Stimulated activated naive CD4-positive, alpha-beta T cell (primary cell): ENCODE measurements at regions not wholly inside any gene's neighbourhood (a gene's known extent, or its start where the extent isn't known, plus 50 kb on each side); places are given as distances from the start of the nearest gene placed in this dataset.
"Not testable (repeated sequence)": the region's sequence is repeated elsewhere in the genome, so short reads cannot be mapped to it uniquely, and the experiment has no call there.

ENCODE experiments used
- DNase-seq, 6 experiments: peaks; one replicate each; lab custom pipeline; 2025; lab: John Stamatoyannopoulos, UW

DNA sequence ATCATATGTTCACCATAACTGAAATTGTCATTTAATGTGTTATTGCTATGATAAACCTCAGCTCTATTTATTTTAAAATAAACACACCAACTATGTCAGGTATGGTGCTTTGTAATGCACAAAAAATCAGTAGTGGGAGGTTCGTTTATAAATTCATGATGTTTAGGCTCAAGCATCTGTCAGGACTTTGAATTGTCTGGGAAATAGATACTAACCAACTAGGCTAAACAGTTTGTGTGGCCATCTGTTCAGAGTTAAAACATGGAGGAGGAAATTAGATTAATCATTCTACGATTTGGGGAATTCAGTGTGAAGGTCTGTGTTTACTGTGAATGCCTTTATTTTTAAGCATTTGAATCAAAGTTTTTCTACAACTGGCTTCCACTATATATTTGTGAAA, 212.6 kb upstream of the FZD8 start:
- DNase-seq: no peak

DNA sequence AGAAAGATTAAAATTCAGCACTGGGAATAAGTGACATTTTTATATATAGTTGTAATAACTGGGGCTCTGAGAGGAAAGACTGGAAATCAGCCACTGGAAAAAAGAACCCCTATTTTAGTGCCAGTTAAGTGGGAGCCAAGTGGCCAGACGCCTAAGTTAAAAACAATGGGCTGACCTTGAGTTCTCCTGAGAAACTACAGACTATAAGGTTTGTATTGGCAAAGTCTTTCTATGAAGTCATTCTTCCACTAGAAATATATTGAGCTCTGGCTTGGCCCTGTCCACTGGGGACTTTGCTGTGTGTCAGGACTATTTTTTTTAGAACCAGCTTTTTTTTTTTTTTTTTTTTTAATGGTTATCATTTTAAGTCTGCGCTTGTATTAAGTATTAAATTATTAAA, 210.6 kb upstream of the FZD8 start:
- no peak for DNase-seq

DNA sequence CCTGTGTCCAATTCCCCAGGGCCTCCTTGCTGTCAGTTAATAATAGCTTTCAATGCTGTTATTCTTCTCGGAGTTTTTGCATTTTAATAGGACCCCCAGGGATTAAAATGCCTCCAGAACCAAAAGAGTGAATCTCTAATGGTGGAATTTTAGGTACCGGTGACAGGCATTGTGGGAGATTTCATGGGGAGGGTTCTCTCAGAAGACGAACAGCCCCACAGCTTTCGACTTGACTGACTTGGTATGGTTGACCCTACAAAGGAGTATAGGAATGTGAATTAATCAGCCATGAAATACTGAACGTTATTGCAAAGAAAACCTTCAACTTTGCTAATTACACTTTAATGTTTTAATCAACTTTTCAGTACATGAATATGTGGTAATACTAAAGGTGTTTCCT, 206.3 kb upstream of the FZD8 start:
- DNase-seq: no peak

- DNase-seq: no peak
Observed at GRCh38 chr10:35844686-35845085, 202.6 kb upstream of the FZD8 start.

DNA sequence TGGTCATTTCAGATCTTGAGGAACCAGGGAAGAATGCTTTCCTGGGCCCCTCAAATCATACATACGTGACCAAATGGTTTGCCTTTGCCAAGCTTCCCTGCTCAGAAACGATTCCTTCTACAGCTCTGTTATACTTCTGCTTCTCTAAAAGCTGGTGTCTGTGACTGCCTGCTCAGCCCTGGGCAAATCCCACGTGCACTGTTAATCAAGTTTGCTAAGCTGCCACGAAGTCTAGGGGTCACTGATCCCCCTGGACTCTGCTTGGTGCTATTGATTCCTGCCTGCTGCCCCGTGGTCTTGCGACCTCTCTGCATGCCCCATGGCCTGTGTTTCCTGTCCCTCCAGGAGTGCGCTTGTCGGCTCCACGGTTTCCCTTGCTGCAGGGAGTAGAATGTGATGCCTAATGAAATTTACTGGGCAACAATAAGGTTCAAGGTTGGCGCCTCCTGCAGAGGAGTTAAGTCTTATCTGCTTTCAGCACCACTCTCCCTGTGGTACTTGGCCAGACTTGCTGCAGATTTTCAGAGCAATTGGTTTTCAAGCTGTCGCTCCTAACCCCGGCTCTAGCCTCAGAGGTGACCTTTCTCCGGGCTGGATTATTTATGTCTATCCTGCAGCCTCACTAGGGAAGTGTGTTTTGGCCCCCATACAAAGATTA, 201.6 kb upstream of the FZD8 start:
- no peak for DNase-seq

- DNase-seq: no peak
Observed at GRCh38 chr10:35838054-35838453, 196.0 kb upstream of the FZD8 start.

- no peak for DNase-seq
Observed at GRCh38 chr10:35835545-35835944, 193.4 kb upstream of the FZD8 start.

DNA sequence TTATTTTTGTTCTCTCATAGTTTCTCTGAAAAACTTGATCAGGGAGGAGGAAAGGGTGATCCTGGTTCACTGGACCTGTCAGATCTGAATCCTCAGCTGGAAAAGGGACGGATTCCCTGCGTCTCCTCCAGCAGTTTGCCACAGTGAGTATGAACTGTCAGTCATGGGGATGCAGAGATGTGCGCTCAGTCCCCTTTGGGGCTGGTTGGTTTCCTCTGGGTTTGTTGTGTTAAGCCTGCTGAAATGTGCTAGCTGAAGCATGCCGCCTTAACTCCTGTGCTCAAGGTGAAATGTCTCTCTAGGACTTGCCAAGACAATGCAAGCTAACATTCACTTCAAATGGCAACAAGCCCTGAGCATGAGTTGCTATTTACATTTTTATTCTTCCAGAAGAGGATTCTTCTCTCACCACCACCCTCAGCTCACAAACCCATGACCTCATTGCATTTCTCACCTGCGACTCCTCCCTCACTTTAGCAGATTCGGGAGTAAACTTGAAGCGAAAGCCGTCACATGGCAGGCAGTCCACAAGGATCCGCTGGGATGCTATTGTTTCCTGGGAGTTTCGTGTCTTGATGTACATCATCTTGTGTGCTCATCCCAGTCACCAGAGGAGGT, 192.9 kb upstream of the FZD8 start:
- DNase-seq: no peak

DNA sequence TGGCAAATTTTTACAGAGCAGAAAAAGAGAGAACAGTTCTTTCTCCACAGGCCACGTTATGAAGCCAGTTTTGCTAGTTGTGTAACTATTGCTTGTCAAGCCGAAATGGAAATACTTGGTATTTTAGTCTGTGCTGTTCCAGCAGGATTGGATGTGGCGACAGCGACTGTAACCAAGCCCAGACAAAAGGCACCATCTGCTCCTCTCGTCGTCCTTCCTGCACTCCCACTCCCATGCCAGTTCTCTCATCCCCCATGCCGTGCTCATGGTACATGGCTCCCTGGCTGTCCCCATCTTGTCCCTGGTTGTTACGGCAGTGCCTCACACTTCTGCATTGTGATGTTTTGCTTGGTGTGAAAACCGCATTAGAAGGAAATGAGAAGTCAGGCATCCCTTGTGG, 185.7 kb upstream of the FZD8 start:
- DNase-seq: no peak

DNA sequence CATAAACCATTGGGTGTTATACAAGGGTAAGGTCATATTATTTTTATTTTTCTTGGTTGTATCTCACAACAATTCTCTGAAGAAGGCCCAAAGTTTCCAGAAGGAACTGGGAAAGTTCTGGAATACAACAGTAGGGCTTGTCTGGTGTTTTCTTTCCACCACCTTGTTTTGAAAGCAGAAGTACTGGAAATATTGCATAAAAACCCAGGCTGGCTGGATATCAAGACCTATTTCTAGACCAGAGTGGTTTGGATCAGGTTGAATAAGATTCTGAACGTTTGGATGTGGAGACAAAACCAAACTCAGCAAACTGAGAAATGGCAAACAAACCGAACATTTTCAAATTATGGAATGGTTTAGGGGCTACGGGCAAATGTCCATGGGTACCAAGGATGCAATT, 182.6 kb upstream of the FZD8 start:
- DNase-seq: no peak

- DNase-seq: no peak
Observed at GRCh38 chr10:35822316-35822715, 180.2 kb upstream of the FZD8 start.

DNA sequence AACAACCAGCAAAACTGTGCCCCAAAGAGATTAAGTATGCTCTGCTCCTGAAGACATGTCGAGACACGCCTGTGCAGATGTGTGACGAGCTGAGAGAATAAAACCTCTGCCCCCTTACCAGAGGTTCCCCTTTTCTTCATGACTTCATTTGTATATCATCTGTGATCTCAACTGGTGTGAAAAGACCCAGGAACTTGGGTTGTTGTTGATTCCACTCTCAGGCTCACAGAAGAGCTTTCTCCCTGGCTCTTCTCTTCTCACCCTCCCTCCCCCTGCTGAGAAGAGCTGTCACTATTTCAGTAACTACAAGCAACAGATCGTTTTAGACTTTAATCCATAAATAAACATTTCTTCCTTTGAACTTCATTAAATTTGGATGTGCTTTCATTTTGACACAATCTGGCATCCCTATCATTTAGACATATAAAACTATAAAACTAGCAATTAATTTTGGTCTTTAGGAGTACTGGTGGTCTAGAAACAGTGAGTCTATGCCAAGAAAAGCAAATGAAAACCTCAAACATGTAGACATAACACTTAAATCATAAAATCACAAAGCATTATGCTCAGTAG, 179.3 kb upstream of the FZD8 start:
- DNase-seq: no peak

GRCh38 chr10:35819736-35820135, 177.6 kb upstream of the FZD8 start:
- no peak for DNase-seq

DNA sequence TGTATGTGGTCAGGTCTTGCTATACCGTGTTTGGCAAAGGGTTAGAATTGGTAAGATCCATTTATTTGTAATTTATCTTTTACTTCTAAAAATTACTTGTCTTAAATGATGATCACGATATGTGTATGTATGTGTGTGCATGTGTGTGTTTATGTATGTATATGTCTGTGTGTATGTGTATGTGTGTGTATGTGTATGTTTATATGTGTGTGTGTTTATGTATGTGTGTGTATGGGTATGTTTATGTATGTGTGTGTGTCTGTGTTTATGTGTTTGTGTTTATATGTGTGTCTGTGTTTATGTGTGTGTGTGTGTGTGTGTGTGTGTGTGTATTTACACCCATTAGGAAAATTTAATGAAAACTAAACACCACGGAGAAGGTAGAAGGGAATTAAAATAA, 176.9 kb upstream of the FZD8 start:
- no peak for DNase-seq

GRCh38 chr10:35817109-35817508, 175.0 kb upstream of the FZD8 start:
- DNase-seq: not testable (repeated sequence)

- no peak for DNase-seq
Observed at GRCh38 chr10:35813219-35813618, 171.1 kb upstream of the FZD8 start.

DNA sequence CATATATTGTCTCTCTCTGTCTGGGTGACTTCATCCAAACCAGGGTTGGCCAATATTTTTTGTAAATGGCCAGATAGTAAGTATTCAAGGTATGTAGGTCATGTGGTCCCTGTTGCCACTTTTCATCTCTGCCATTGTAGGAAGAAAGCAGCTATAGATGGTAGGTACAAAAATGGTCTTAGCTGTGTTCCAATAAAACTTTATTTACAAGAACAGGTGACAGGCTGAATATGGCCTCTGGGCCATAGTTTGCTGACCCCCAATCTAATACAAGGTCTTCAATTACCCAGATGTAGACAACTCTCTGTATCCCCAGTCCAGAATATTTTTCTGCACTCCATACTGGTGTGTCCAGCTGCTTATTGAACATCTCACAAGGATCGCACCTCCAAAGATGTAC, 166.2 kb upstream of the FZD8 start:
- no peak for DNase-seq

DNA sequence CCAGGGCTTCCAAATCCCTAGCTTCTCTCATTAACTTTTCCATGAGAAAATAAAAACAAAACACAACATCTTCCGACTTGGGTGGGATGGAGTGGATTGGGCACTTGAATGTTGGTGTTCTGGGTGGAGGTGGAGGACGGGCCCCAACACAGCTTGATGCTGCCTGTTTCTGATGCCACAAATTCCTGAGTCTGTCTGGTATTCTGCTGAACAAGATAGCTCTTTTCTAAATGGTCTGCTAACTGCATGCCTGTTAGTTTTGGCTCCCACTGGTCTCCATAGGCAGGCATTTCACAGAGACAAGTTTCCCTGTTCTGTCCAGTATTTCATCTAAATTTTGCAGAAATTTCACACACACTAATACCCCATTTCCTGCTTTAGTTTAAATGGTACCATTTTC, 160.9 kb upstream of the FZD8 start:
- DNase-seq: no peak

DNA sequence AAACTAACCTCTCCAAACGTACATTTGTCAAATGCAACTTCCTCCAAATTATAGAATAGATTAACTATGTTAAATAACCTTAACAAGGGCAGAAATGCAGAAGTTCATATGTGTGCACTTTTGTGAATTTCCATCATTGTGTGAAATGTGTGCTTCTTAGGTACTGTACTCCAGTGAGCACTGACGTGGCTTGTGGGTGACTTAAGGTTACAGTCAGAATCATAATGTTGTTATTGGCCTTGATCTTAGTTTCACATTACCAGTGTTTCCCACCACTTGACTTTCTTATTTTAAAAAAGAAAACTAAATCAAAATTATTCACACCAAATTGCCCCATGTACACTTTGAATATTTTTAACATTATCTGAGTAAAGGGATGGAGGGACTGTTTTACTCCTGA, 155.1 kb upstream of the FZD8 start:
- no peak for DNase-seq

DNA sequence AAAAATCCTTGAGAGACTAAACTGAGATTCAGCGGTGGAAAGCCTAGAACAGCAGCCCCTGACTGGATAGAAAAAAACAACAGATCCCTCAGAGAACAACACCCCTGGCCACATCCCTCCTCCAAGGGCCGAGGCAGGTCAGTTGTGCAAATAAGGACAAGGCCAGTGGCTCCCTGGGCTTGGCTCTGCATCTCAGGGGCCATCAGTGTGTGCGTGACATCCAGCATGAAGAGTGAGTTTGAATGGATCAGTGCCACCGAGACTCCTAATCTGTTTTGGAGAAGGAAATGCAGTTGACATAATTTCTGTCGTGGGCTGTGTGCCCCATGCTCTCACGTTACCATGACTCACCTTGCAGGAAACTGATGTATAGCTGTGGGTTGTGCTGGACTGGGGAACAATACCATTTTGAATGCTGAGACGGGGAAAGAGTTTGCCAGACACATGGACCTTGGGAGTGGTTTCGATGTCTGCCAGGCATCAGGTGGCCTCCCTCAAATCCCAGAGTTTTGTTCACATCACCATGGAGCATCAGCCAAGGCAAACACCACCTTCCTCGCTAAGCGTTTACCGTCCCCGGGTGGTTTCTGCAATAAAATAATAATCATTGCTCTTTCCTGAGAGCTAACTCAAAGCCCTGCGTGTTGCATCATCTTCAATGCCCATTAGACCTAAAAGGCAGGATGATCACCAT, 153.2 kb upstream of the FZD8 start:
- no peak for DNase-seq

- no peak for DNase-seq
Observed at GRCh38 chr10:35794703-35795102, 152.6 kb upstream of the FZD8 start.

GRCh38 chr10:35792291-35792690, 150.2 kb upstream of the FZD8 start:
- DNase-seq: no peak

GRCh38 chr10:35789996-35790395, 147.9 kb upstream of the FZD8 start:
- DNase-seq: no peak
